Naive thymus-derived CD8-positive, alpha-beta T cell (primary cell): ENCODE measurements at regions not wholly inside any gene's neighbourhood (a gene's known extent, or its start where the extent isn't known, plus 50 kb on each side); places are given as distances from the start of the nearest gene placed in this dataset.

Experiments
- ATAC-seq, 2 donors: fragments of 150-1000 bp; cut with Tn5 transposase in 1 of 2; sonication (Bioruptor Pico), chemical (Tn5 transposase) in 1 of 2; 1 replicate in 1 of 2; 2 replicates in 1 of 2; pipeline ENCODE4 v1.10.0; 2021; ENCODE audit warnings: mild to moderate bottlenecking in 2 of 2, moderate library complexity in 2 of 2
- POLR2A ChIA-PET: fragments of 350-600 bp; sonication (Branson Sonifier 250); formaldehyde crosslinking; loops from one replicate; lab custom pipeline; 2021; ENCODE audit warnings: antibody characterized with exemption; lab: Charles Lee
- DNase-seq, 10 donors: peaks; one replicate each; pipeline versions ENCODE4 v3.0.0 to v3.0.0-alpha.2; 2020 to 2022
- H3K27ac Mint-ChIP-seq, 10 donors: one replicate each; pipeline ENCODE4 v1.8.0; 2020 to 2022; ENCODE audit warnings: mild to moderate bottlenecking in 10 of 10, mixed read lengths in 10 of 10, moderate library complexity in 4 of 10, inconsistent platforms in 1 of 10
- H3K27me3 Mint-ChIP-seq, 5 donors: one replicate each; pipeline ENCODE4 v1.8.0; 2021 to 2022; ENCODE audit warnings: mixed read lengths in 5 of 5
- H3K36me3 Mint-ChIP-seq, 3 donors: one replicate each; pipeline ENCODE4 v1.8.0; 2020 to 2022; ENCODE audit warnings: mixed read lengths in 3 of 3, mild to moderate bottlenecking in 2 of 3, inconsistent platforms in 1 of 3
- H3K4me1 Mint-ChIP-seq, 4 donors: one replicate each; pipeline ENCODE4 v1.8.0; 2021 to 2022; ENCODE audit warnings: mixed read lengths in 4 of 4
- H3K4me3 Mint-ChIP-seq, 10 donors: one replicate each; pipeline ENCODE4 v1.8.0; 2020 to 2022; ENCODE audit warnings: mild to moderate bottlenecking in 10 of 10, mixed read lengths in 10 of 10, moderate library complexity in 6 of 10, inconsistent platforms in 1 of 10
- H3K9me3 Mint-ChIP-seq, 9 donors: one replicate each; pipeline ENCODE4 v1.8.0; 2020 to 2022; ENCODE audit warnings: mixed read lengths in 9 of 9, mild to moderate bottlenecking in 3 of 9, inconsistent platforms in 1 of 9, moderate library complexity in 1 of 9

- Mint-ChIP-seq H3K27ac (peak overlapping the region in 3 of 10 donors; percentile 49 to 78 (median 77)), H3K4me1 (peaks cover 0 to 4% (median 2%) of the 10 kb centered on the region in 4 donors), H3K9me3 (no peaks in the 10 kb centered on the region), H3K4me3 (peak overlapping the region in 2 of 10 donors; percentile 59 to 69), H3K36me3 (no peaks in the 10 kb centered on the region), H3K27me3 (peaks cover 0 to 12% (median 1%) of the 10 kb centered on the region in 5 donors)
- DNase-seq (peak in 1 of 10 donors; percentile 40), ATAC-seq (no peak)
- POLR2A ChIA-PET: no interaction called here
Observed at GRCh38 chr20:48467622-48468021, 360.2 kb downstream of the PREX1 start.

DNA sequence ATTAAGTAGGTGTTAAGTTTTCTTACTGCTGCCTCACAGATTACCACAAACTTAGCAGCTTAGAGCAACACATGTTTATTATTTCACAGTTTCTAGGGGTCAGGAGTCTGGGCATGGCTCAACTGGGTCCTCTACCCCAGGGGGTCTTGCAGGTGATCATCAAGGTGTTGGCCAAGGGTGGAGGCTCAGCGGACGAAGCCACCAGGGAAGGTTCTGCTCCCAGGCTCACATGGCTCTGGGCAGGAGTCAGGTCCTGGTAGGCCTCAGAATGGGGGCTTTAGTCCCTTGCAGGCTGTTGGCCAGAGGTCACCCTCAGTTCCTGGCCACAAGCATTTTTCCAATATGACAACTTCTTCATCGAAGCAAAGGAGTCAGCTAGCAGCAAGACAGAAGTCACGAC is 362.5 kb downstream of the PREX1 start:
- Mint-ChIP-seq H3K27me3 (peaks cover 0 to 13% (median 1%) of the 10 kb centered on the region in 5 donors), H3K36me3 (no peaks in the 10 kb centered on the region), H3K4me1 (peaks cover 0 to 6% (median 2%) of the 10 kb centered on the region in 4 donors), H3K27ac (peak overlapping the region in 1 of 10 donors; percentile 33), H3K4me3 (no peak overlapping the region), H3K9me3 (no peaks in the 10 kb centered on the region)
- ATAC-seq (no peak), DNase-seq (no peak)
- POLR2A ChIA-PET: no interaction called here

DNA sequence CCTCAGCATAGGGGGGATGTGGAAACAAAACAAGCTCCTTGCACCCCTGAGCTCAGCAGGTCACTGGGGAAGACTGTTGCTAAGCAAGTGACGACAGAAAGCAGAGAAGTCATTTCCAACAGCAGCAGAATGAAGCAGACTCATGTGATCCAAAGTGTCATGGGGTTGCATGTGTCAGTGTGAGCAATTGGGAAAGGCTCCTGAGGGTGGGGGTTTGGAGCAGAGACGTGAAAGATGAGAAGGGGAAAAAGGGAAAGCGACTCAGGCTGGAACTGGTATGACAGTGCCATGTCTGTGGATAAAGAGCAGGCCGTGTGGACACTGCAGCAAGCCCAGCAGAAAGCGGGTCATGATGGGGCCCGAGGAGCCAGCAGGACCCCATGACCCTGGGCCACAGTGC is 363.9 kb downstream of the PREX1 start:
- Mint-ChIP-seq H3K36me3 (no peaks in the 10 kb centered on the region), H3K27ac (peak overlapping the region in 1 of 10 donors; percentile 31), H3K9me3 (no peaks in the 10 kb centered on the region), H3K4me3 (no peak overlapping the region), H3K27me3 (peaks cover 0 to 13% (median 2%) of the 10 kb centered on the region in 5 donors), H3K4me1 (peaks cover 0 to 6% (median 2%) of the 10 kb centered on the region in 4 donors)
- no peak for DNase-seq
- POLR2A ChIA-PET: no interaction called here
- ATAC-seq: no peak

GRCh38 chr20:48463096-48463720 is 364.6 kb downstream of the PREX1 start:
- no peaks in the 10 kb centered on the region for H3K36me3 Mint-ChIP-seq
- ATAC-seq: no peak
- H3K4me1 Mint-ChIP-seq: peaks cover 0 to 6% (median 2%) of the 10 kb centered on the region in 4 donors
- DNase-seq: no peak
- no peaks in the 10 kb centered on the region for H3K9me3 Mint-ChIP-seq
- peaks cover 0 to 13% (median 3%) of the 10 kb centered on the region in 5 donors for H3K27me3 Mint-ChIP-seq
- POLR2A ChIA-PET: no interaction called here
- no peak overlapping the region for H3K27ac Mint-ChIP-seq
- no peak overlapping the region for H3K4me3 Mint-ChIP-seq

- no peak for DNase-seq
- POLR2A ChIA-PET: no interaction called here
- no peaks in the 10 kb centered on the region for H3K36me3 Mint-ChIP-seq
- H3K4me3 Mint-ChIP-seq: no peak overlapping the region
- H3K4me1 Mint-ChIP-seq: peaks cover 0 to 2% (median 0%) of the 10 kb centered on the region in 4 donors
- no peaks in the 10 kb centered on the region for H3K9me3 Mint-ChIP-seq
- H3K27me3 Mint-ChIP-seq: peaks cover 0 to 13% (median 4%) of the 10 kb centered on the region in 5 donors
- H3K27ac Mint-ChIP-seq: no peak overlapping the region
- no peak for ATAC-seq
Observed at GRCh38 chr20:48461735-48462119, 366.1 kb downstream of the PREX1 start.

- ATAC-seq (no peak), DNase-seq (no peak)
- Mint-ChIP-seq H3K27me3 (peaks cover 0 to 13% (median 4%) of the 10 kb centered on the region in 5 donors), H3K4me1 (peaks cover 0 to 2% (median 0%) of the 10 kb centered on the region in 4 donors), H3K27ac (no peak overlapping the region), H3K9me3 (no peaks in the 10 kb centered on the region), H3K36me3 (no peaks in the 10 kb centered on the region), H3K4me3 (no peak overlapping the region)
- POLR2A ChIA-PET: no interaction called here
Observed at GRCh38 chr20:48461091-48461734, 366.6 kb downstream of the PREX1 start.

- Mint-ChIP-seq H3K4me3 (no peak overlapping the region), H3K36me3 (no peaks in the 10 kb centered on the region), H3K4me1 (peaks cover 0 to 2% (median 0%) of the 10 kb centered on the region in 4 donors), H3K27me3 (peaks cover 1 to 13% (median 4%) of the 10 kb centered on the region in 5 donors), H3K27ac (no peak overlapping the region), H3K9me3 (no peaks in the 10 kb centered on the region)
- no peak for ATAC-seq
- DNase-seq: no peak
- POLR2A ChIA-PET: no interaction called here
Observed at GRCh38 chr20:48460681-48461080, 367.1 kb downstream of the PREX1 start.

GRCh38 chr20:48459722-48460395 is 367.9 kb downstream of the PREX1 start:
- H3K36me3 Mint-ChIP-seq: no peaks in the 10 kb centered on the region
- H3K4me1 Mint-ChIP-seq: peaks cover 0 to 2% (median 0%) of the 10 kb centered on the region in 4 donors
- no peak overlapping the region for H3K4me3 Mint-ChIP-seq
- no peak for DNase-seq
- POLR2A ChIA-PET: no interaction called here
- ATAC-seq: no peak
- H3K9me3 Mint-ChIP-seq: no peaks in the 10 kb centered on the region
- H3K27me3 Mint-ChIP-seq: peaks cover 1 to 13% (median 7%) of the 10 kb centered on the region in 5 donors
- H3K27ac Mint-ChIP-seq: no peak overlapping the region

- DNase-seq (no peak), ATAC-seq (no peak)
- Mint-ChIP-seq H3K36me3 (no peaks in the 10 kb centered on the region), H3K27me3 (peaks cover 4 to 18% (median 12%) of the 10 kb centered on the region in 5 donors), H3K9me3 (no peaks in the 10 kb centered on the region), H3K4me3 (no peak overlapping the region), H3K27ac (no peak overlapping the region), H3K4me1 (peaks cover 0 to 4% (median 0%) of the 10 kb centered on the region in 4 donors)
- POLR2A ChIA-PET: no interaction called here
Observed at GRCh38 chr20:48458601-48459385, 369.0 kb downstream of the PREX1 start.

- Mint-ChIP-seq H3K27me3 (peaks cover 6 to 18% (median 12%) of the 10 kb centered on the region in 5 donors), H3K27ac (no peak overlapping the region), H3K4me3 (no peak overlapping the region), H3K9me3 (no peaks in the 10 kb centered on the region), H3K4me1 (peaks cover 0 to 4% (median 0%) of the 10 kb centered on the region in 4 donors), H3K36me3 (no peaks in the 10 kb centered on the region)
- no peak for DNase-seq
- POLR2A ChIA-PET: no interaction called here
- ATAC-seq: no peak
Observed at GRCh38 chr20:48458003-48458377, 369.8 kb downstream of the PREX1 start.

DNA sequence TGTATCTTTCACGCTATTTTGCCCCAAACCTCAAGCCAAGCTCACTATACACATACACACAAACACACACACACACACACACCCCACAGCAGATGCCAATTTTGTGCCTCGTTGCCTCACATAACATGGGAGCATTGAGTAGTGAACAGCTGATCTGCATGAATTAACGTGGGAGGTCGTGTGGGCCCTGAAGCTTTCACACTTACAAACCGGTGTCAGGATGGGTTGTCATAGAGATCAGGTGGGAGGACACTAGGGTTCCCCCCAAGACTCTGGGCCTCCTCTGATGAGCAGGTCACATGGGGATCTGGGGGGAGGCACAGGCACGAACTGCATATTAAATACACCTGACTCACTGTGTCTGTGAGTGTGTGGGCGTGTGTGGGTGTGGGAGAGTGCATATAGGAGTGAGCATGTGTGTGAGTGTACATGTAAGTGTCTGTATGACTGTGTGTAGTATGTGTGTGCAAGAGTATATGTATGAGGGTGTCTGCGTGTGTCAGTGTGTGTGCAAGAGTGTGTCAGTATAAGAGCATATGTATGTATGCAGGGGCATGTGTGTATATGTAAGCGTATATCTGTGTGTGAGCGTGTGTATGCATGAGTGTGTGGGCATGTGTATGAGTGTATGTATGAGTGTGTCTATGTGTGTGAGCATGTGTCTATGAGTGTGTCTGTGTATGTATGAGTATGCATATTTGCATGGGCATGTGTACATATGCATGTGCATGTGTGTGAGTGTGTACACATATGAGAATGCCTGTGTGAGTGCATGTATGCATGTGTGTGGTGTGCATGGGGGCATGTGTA is 370.4 kb downstream of the PREX1 start:
- Mint-ChIP-seq H3K36me3 (no peaks in the 10 kb centered on the region), H3K27ac (no peak overlapping the region), H3K4me3 (no peak overlapping the region), H3K4me1 (peaks cover 0 to 4% (median 0%) of the 10 kb centered on the region in 4 donors), H3K9me3 (no peaks in the 10 kb centered on the region), H3K27me3 (peaks cover 6 to 20% (median 7%) of the 10 kb centered on the region in 5 donors)
- POLR2A ChIA-PET: no interaction called here
- DNase-seq (no peak), ATAC-seq (no peak)
